ENCODE measurements at regions not wholly inside any gene's neighbourhood (a gene's known extent, or its start where the extent isn't known, plus 50 kb on each side); places are given as distances from the start of the nearest gene placed in this dataset.

GRCh38 chr11:42923651-42924050, 388.1 kb upstream of the API5 start:
- TF ChIP-seq CTCF (IDR thresholded peaks at IDR 0.05; ENCODE audit: insufficient read depth, low read length) (no peak), POLR2AphosphoS5 (IDR thresholded peaks at IDR 0.05; ENCODE audit: low read depth) (no peak), GABPA (IDR thresholded peaks at IDR 0.05; ENCODE audit: low read depth) (no peak), REST (IDR thresholded peaks at IDR 0.05; ENCODE audit: insufficient replicate concordance, low read depth) (no peak), SPI1 (IDR thresholded peaks at IDR 0.05; ENCODE audit: borderline replicate concordance, low read depth) (no peak)
